Activated CD4-positive, alpha-beta T cell treated with anti-CD3 and anti-CD28 coated beads for 48 hours (primary cell): ENCODE measurements at regions not wholly inside any gene's neighbourhood (a gene's known extent, or its start where the extent isn't known, plus 50 kb on each side); places are given as distances from the start of the nearest gene placed in this dataset.

Source experiments
- DNase-seq: peaks from one replicate; pipeline ENCODE4 v3.0.0-alpha.2; 2020

DNA sequence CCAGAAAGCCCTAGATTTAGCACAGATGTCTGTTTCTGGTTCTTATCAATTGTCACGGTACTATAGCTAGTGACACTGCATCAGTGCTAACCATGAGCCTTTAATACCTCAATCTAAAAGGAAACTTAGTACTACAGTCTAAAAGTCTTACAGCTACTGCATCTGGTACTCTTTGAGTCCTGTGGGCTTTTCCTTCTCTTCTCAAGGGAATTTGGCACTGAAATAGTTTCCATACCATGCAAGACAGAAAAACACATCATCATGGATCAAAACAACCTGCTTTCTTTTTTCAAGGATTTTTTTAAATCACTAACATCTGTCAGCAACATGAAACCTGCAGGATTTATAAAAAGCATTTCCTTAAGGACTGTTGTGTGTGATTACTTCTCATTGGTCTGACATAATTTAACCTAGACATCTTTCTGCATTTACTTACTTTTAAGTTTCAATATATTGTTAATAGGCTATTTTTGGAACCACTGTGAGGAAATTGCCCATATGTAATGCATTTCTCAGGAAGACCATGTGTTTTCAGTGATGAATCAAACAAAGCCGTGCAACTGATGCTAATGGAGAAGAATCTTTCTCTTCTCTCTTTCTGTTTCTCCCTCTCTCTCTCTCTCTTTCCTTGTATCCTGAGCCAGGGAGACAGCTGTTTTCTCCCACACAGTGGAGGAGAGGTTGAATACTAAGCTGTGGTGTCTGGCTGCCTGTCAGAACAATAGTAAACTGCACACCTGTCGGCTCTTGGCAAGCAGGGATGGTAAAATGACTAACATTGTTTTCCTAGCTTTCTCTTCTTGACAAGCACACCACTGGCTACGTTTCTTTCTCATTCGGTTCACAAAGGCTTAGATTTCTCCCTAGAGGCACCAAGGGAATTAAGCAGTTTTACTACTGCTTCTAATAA, 273.4 kb downstream of the CSNK1G3 start:
- DNase-seq, result no peak

GRCh38 chr5:123783421-123783820, 271.4 kb downstream of the CSNK1G3 start:
- DNase-seq, result no peak

DNA sequence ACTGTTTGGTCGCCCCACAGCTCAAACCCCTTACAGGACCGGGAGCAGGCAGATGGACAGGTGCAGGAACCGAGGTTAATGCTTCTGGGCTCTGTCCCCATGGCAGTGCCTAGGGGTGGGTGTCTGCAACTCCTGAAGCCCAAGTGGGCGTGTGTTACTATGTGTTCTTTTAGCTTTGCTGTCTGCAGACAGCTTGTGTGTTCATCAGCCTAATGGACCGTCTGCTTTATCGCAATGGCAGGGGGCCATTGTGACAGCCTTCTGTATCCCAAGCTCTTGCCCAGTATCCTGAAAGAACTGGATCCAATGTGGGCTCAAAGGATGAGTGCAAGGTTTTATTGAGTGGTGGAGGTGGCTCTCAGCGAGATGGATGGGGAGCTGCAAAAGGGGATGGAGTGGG, 266.7 kb downstream of the CSNK1G3 start:
- no peak for DNase-seq

GRCh38 chr5:123776761-123777160, 264.8 kb downstream of the CSNK1G3 start:
- DNase-seq, result no peak

DNA sequence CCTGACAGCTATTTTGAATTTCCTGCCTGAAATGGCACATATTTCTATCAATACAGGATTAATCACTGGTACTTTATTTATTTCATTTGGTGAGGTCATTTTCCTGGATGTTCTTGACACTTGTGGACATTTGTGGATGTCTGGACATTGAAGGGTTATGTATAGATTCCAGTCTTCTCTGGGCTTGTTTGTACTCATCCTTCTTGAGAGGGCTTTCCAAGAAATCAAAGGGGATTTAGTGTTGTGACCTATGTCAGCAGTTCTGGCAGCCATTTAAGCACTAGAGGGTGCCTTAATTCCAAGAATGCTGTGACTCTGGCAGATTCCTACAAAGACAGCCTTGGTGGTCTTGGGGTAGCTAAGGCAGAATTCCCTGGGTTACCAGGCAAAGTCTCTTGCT, 259.7 kb downstream of the CSNK1G3 start:
- no peak for DNase-seq

DNA sequence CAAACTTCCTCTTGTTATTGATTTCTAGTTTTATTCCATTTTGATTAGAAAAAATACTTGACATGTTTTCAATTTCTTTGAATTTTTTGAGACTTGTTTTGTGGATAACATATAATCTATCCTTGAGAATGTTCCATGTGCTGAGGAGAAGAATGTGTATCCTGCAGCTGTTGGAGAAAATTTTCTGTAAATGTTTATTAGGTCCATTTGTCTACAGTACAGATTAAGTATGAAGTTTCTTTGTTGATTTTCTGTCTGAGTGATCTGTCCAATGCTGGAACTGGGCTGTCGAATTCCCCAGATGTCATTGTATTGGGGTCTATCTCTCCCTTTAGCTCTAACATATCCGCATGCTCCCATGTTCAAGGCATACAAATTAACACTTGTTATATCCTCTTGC, 251.2 kb downstream of the CSNK1G3 start:
- DNase-seq, result no peak

DNA sequence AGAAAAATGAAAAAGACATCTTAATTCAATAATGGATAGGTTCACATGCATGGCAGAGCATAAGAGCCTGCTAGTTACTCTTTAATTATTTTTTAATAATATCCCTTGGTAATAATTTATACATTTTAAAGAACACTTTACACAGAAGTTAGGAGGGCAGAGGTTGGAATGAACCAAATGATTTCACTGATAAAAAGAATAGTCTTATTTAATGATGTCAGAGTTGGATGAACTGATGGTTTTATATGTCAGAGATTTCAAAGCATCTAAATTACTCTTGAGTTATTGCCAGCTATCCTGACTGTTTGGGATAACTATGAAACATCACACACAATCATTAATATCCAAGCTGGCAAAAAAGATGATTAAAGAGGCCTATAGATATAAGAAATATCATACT, 244.8 kb downstream of the CSNK1G3 start:
- DNase-seq, result no peak

- DNase-seq, result no peak
These were observed 244.3 kb downstream of the CSNK1G3 start for GRCh38 chr5:123756318-123756665.

DNA sequence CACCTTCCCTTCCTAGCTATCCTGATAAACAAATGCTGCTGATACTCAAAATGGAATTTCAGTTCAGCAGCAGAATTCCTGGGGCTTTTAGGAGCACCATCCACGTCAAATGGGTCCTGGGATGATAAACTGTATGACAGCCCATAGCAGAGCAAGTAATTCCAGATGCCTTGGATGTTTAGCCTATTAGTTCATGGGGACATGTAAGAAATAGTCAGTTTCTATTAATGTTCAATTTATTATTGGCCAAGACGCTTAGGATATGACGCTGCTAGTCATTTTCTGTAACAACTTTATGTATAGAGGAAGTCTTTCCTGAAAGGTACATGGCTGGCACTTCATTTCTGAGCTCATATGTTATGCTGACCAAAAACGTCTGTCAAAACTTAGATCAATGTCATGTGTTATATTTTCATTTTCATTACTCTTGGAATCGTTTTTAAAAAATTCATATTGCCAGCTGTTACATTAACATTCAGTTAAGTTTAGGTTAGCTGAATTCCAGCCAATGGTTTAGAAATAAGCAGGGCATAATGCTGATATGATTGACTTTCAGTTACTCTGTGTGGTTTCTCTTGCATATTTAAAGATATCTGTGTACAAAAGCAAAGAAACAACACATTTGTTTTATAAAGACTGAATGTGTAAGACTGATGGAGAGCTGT, 243.8 kb downstream of the CSNK1G3 start:
- DNase-seq, result no peak

GRCh38 chr5:123754908-123755307, 242.9 kb downstream of the CSNK1G3 start:
- DNase-seq, result no peak

DNA sequence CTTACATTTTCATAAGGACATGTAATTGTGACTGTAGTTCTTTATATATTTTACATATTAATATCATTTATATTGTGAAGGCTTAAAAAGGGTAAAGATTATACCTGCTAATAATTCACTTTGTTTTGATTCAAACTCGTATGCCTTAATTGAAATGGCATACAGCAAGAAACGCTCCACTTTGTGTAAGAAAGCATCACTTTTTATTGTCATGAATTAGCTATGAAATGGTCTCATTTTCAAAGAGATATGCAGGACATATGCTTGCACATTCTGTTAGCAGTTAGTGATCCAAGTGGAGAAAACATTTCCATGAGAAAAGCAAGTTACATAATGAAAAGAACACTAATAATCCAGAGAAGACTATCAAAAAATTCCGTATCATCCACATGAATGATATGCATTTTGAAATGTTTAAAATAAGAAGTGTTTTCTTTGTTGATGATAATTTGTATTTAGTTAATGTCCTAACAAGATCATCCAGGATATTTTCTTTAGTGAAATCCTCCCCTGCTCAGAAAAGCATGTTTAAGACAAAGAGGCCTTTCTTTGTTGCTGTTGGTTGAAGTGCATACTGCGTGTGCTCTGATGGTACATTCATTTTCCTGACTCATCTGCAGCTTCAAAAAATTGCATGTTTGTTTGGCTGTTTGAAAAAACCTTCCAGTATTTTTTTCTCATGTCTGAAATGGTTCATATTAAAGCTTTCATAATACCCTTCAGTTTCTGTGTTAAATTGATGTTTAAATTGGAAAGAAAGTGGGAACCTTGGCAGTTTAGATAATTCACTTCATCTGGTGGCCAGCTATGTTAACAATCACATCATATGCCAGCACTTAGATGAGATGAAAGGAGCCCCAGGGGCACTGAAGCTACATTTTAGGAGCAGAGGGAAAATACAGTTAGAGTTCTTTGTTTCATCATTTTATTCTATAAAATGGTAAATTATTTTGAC, 242.2 kb downstream of the CSNK1G3 start:
- DNase-seq, result no peak

DNA sequence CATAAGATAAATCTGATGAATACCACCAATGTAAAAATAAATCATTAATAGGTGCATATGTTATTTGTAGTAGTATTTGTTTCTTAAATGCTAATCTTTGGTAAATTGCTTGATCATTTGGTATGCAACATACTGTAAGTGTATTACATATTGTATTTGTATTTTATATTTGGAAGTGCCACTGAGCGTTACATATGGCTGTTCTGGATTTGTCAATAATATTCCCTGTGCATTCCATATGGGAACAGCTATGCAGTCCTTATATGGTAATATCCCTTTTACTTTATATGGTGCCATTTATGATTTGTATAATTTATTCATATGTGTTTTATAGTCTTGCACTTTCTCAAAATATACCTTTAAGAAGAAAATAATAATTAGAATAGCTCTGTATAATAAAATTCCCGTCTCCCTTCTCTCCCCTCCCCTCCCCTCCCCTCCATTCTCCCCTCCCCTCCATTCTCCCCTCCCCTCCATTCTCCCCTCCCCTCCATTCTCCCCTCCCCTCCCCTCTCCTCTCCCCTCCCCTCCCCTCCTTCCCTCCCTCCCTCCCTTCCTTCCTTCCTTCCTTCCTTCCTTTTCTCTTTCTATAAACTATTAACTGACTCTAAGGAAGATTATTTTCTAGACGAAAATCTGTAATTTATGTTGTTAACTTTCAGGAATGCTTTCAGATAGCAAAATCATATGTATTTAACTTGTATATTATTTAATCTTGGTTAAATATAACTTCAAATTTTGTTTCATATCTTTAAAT, 241.4 kb downstream of the CSNK1G3 start:
- no peak for DNase-seq

DNA sequence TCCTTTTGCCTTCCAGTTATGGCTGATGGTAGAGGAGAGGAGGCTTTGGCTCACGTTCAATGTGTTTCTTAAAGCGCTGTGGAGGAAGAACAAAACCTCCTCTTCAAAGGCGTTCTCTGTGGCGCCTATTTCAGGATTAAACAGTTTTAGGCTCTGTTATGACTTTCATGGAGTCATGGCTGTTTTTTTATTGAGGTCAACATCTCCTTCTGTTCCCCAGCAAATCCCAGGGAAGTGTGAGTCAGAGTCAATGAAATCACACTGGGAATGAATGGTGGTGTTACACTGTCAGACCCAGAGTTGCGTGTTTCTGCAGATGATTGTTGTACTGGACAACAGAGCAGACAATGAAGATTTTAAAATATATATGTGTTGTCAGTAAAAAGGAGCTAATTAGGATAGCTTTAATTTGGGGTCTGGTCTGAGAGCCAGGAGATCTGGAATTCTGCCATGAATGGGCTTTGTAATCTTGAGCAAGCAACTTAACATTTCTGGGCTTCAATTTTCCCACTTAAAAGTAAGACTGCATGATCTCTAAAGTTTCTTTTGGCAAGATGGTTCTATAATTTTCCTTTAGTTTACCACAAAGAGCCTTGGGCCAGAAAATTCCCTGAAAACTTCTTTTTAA, 240.7 kb downstream of the CSNK1G3 start:
- DNase-seq, result no peak

DNA sequence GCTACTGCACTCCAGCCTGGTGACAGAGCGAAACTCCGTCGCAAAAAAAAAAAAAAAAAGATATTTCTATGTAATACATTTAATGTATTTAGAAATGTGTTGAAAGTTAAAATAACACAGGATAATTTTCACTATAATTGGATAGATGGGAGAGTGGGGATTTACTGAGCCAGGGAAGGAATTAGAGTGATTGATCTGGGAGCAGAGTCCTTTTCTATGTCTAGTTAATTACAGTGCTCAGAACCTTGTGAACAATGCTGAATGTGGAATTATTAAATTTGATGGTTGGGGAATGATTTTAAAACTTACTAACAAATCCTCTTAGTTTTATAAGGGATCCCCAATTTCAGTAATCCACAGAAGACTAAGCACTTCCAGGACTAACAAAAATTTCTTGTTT, 239.7 kb downstream of the CSNK1G3 start:
- no peak for DNase-seq

DNA sequence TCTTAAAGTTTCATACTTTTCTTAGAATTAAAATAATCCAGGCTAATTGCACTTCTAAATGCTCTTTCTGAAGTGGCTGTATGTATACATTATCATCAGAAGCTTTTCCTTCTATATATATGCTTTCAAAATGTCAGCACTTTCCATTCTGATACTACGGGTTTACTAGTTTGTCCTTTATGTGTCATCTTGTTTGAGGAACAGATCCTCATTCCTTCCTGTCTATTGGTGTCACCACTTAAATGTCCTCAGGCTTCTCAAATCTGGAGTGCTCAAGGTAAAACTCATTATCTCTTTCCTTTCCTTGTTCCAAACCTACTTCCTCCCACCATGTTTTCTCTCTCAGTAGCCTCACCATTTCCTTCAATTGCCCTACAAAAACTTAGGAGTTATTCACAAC, 236.3 kb downstream of the CSNK1G3 start:
- no peak for DNase-seq

GRCh38 chr5:123746683-123747360, 234.8 kb downstream of the CSNK1G3 start:
- DNase-seq, result no peak

- DNase-seq, result no peak
These were observed 232.1 kb downstream of the CSNK1G3 start for GRCh38 chr5:123743990-123744583.

DNA sequence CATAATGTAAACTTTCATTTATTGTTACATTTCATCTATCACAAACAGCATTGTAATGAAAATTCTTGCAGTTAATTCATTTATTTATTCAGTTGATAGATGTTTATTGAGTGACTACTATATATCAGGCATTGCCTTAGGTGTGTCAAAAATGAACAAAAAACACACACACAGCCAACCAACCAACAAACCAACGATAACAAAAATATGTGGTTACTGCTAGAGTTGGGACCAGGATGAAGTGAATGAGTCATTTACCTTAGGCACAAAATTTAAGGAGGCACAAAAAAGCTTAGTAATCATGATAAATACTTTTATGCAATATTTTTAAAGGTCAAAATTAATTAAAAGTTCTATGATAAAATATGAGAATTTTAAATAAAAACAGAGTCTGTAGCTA, 223.4 kb downstream of the CSNK1G3 start:
- DNase-seq, result no peak

- DNase-seq, result no peak
These were observed 220.3 kb downstream of the CSNK1G3 start for GRCh38 chr5:123732257-123732656.

DNA sequence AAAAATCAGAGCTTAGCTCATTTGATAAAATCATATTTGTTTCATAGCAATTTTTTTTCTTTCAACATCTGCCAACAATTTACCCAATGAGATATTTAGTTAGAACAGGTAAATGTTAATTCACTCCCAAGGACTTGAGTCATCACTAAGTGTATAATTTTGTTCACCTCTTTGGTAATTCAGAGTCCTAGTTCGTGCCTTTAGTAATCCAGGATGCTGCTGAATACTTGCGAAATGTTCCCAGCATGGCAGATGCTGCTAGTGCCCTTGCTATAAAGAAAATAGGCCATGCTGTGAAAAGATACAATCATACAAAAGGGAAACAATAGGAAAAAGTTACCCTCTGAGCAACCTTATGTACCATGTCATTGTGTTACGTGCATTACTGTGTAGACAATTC, 210.5 kb downstream of the CSNK1G3 start:
- no peak for DNase-seq

DNA sequence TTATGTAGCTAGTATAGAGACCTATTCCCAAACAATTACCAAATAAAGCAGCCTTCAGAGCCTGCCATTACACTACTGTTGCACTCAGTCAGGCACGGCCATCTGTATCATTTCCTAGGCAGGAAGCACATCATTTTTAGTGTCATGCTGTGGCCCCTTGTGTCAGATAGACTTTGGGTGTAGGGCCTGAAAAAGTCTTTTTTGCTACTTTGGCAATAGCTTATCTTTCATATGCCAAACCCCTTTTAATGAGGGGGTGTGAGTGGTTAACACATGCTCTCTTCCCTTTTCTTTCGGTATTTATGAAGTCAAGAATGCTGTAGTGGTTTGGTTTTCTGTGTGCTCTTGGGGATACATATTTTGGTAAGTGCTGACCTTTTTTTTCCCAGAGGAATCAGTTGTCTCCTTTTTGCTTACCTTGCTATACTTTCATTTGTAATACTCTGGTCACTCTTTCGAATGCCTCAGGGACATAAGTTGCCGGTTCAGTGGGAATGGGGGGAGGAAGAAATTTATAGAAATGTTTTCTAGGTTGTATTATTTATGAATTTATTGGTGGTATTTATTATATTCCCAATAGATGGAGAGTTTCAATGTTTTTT, 209.8 kb downstream of the CSNK1G3 start:
- DNase-seq, result no peak
